Kidney epithelial cell (primary cell): ENCODE measurements at regions not wholly inside any gene's neighbourhood (a gene's known extent, or its start where the extent isn't known, plus 50 kb on each side); places are given as distances from the start of the nearest gene placed in this dataset.

Experiments
- DNase-seq: peaks from one replicate; pipeline ENCODE4 v3.0.0-alpha.2; 2010; ENCODE audit warnings: low read depth
- H3K27me3 ChIP-seq: 2 replicates; pipeline ENCODE4 v1.6.0; 2011; ENCODE audit warnings: low read length; ENCODE audit not compliant: control insufficient read depth, insufficient read depth
- H3K36me3 ChIP-seq: 2 replicates; pipeline ENCODE4 v1.5.1; 2011; ENCODE audit warnings: low read length; ENCODE audit not compliant: control insufficient read depth, insufficient read depth
- H3K4me3 ChIP-seq: 2 replicates; pipeline ENCODE4 v1.5.1; 2011; ENCODE audit warnings: low read depth, mild to moderate bottlenecking, control low read depth, low read length
- TF ChIP-seq, protein P1 (sequence below): IDR thresholded peaks from 2 replicates; pipeline ENCODE4 v1.5.1; 2011; ENCODE audit warnings: mild to moderate bottlenecking, moderate library complexity, low read length, control low read depth, inconsistent platforms; ENCODE audit not compliant: insufficient read depth, poor library complexity, severe bottlenecking

DNA sequence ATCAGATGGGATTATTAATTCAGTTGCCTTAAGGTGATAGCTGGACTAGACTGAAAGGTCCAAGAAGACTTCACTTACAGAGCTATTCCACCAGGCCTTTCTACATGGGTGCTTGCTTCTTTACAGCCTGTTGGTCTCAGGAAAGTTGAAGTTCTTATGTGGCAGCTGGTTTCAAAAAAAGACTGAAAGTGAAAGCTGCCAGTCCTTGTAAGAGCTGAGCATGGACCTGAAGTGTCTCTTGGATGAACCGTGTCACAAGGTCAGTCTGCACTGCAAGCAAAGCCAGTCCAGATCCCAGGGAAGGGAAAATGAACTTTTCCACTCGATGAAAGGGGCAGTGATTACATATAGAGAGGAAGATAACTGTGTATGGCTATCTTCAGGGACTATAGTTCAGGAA is 201.5 kb upstream of the LUZP2 start:
- TF ChIP-seq, protein P1, sequence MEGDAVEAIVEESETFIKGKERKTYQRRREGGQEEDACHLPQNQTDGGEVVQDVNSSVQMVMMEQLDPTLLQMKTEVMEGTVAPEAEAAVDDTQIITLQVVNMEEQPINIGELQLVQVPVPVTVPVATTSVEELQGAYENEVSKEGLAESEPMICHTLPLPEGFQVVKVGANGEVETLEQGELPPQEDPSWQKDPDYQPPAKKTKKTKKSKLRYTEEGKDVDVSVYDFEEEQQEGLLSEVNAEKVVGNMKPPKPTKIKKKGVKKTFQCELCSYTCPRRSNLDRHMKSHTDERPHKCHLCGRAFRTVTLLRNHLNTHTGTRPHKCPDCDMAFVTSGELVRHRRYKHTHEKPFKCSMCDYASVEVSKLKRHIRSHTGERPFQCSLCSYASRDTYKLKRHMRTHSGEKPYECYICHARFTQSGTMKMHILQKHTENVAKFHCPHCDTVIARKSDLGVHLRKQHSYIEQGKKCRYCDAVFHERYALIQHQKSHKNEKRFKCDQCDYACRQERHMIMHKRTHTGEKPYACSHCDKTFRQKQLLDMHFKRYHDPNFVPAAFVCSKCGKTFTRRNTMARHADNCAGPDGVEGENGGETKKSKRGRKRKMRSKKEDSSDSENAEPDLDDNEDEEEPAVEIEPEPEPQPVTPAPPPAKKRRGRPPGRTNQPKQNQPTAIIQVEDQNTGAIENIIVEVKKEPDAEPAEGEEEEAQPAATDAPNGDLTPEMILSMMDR: no peak
- DNase-seq: no peak
- no peaks in the 10 kb centered on the region for H3K36me3 ChIP-seq
- no peak overlapping the region for H3K4me3 ChIP-seq
- H3K27me3 ChIP-seq: no peaks in the 10 kb centered on the region

GRCh38 chr11:24297461-24297860 is 199.4 kb upstream of the LUZP2 start:
- TF ChIP-seq, protein P1: no peak
- DNase-seq: no peak
- Histone ChIP-seq H3K4me3 (no peak overlapping the region), H3K36me3 (no peaks in the 10 kb centered on the region), H3K27me3 (no peaks in the 10 kb centered on the region)

DNA sequence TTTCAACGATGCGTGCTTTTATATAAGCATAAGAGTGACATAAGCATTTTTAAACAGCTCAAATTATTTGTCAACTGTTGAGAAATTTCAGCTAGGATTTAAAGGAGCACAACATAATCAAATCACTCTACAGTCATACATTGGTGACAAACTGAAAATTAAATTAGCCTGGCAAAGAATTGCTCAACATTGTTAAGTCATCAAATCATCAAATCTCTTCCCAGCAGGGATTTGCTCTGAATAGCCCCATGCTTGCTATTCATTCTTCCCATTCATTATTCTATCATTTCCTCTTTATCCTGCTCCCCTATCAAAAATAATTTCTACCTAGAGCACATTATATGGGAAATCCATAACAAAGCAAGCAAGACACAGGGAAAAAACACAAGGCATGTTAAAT is 198.7 kb upstream of the LUZP2 start:
- Histone ChIP-seq H3K27me3 (no peaks in the 10 kb centered on the region), H3K36me3 (no peaks in the 10 kb centered on the region), H3K4me3 (no peak overlapping the region)
- DNase-seq: no peak
- TF ChIP-seq, protein P1: no peak

- TF ChIP-seq, protein P1: no peak
- no peaks in the 10 kb centered on the region for H3K27me3 ChIP-seq
- DNase-seq: no peak
- H3K36me3 ChIP-seq: no peaks in the 10 kb centered on the region
- H3K4me3 ChIP-seq: no peak overlapping the region
These were observed 184.9 kb upstream of the LUZP2 start for GRCh38 chr11:24311974-24312373.

DNA sequence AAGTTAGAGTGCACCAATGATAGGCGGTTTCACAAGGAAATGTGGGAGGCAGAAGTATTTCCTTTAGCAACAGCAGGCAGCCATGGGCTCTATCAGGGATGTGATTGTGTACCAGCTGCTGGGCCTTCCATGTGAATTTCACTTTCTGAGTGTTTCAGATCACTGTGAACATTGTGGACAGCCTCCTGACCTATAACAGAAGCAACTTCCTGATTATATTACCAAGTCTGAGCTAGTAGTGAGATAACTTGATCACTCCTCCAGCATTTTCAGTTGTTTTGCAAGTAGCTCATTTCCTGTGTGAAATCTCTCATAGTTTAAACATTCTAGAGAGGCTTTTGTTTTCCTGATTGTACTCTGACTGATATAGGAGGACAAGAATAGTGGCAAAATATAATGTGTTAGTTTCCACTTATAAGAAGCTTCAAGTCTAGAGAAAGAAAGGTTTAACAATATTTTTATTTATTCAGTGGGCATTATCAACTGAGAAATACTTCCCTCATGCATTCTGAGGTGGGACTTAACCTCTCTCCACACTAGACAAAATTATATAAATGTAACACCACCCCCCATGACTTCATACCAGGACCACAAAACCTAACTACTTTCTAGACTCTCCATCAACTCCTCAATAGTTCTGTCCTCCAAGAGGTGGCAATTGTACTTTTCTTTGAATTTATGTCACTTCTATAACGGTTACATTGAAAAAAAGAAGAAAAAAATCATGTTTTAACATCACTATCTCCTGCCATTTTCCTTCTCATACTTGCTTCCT is 184.2 kb upstream of the LUZP2 start:
- DNase-seq: no peak
- H3K36me3 ChIP-seq: no peaks in the 10 kb centered on the region
- H3K4me3 ChIP-seq: no peak overlapping the region
- TF ChIP-seq, protein P1: no peak
- no peaks in the 10 kb centered on the region for H3K27me3 ChIP-seq

DNA sequence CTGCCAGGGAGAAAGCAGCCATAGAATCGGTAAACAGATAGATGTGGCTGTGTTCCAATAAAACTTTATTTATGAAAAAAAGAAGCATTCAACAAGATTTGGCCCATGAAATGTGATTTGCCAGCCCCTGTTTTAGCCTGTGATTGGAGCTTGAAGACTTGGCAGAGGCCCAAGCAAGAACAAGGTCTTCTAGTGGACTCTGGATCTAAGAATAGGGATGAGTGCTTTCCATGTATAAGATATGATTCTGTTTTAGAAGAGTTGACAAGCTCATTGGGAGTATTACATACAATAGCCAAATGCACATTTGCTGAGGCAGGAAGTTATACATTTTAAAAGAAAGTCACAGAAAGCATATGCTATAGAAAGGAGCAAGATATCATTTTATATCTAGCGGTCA is 175.6 kb upstream of the LUZP2 start:
- TF ChIP-seq, protein P1: no peak
- Histone ChIP-seq H3K36me3 (no peaks in the 10 kb centered on the region), H3K27me3 (no peaks in the 10 kb centered on the region), H3K4me3 (no peak overlapping the region)
- no peak for DNase-seq
